HS-5 (cell line): ENCODE measurements at regions not wholly inside any gene's neighbourhood (a gene's known extent, or its start where the extent isn't known, plus 50 kb on each side); places are given as distances from the start of the nearest gene placed in this dataset.
A peak's percentile ranks its signal among the peaks of the same experiment; 100 is the strongest.

Experiments used
- DNase-seq: peaks from one replicate; pipeline ENCODE4 v3.0.0-alpha.2; 2012; ENCODE audit warnings: low read depth

DNA sequence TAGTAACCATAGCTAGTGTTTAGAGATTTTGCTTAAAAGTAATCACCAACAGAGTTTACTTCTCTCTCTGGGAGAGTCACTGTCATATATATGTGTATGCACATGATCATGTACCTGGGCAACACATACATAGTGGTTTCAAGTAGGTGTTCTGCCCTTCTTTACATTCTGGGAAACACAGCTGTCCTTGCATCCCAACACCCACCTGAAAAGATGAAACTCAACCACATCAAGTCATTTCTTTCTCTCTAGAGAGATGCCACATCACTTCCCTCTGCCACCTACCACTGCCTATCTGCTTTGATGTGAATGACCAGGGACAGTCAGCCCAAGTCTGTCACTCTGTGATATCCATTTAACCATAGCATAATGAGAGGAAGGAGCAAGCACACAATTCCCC, 155.8 kb upstream of the GADL1 start:
- no peak for DNase-seq

DNA sequence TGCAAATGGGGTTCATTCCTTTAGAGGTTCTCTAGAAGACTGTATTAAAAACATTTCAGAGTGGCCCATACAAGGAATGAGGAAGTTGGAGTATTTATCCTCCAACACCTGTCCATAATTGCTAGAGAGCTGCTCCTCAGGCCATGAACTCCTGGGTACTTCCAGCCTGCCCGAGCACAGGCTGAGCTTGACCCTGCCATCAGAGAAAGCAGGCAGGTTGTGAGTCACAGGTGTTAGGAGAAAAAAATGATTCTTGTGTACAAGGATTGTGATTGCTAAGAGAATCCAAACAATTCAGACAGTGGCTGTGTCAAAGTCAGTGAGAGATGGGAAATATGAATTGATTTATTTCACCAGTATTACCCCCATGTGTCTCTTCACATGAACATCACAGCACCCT, 156.8 kb upstream of the GADL1 start:
- no peak for DNase-seq

GRCh38 chr3:31053299-31053698, 158.8 kb upstream of the GADL1 start:
- DNase-seq: no peak

- DNase-seq: no peak
Observed at GRCh38 chr3:31054032-31054431, 159.6 kb upstream of the GADL1 start.

GRCh38 chr3:31055757-31056156, 161.3 kb upstream of the GADL1 start:
- no peak for DNase-seq

DNA sequence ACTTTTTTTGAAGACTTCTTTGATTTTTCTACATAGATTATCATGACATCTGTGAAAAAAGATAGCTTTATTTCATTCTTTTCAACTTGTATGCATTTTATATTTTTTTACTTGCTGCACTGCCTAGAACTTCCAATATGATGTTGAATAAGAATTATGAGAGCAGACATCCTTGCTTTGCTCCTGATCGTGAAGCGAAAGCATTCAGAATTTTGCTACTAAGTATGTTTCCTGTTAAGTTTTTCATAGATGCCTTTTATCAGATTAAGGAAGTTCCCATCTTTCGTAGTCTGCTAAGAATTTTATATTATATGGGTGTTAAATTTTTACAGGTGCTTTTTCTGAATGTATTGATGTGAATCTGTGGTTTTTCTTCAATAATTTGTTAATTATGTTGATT, 163.4 kb upstream of the GADL1 start:
- no peak for DNase-seq

DNA sequence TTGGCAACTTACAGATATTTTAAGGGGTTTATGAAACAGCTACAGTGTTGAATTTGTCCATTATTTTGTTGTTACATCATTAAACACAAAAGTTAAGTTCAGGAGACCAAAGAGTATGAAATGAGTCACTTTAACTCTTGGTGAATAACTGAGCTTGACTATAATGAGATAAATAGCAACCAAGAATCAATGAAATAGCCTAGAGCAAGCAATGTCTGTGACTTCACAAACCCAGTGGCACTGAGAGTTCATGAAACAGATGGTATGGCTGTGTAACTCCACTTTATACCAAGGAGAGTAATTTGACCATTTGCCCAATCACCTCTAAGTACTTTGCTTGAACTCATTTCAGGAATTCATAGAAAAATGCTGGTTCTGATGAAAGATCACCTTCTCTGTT, 169.6 kb upstream of the GADL1 start:
- no peak for DNase-seq

GRCh38 chr3:31065765-31066164, 171.3 kb upstream of the GADL1 start:
- DNase-seq: no peak

GRCh38 chr3:31067004-31067403, 172.5 kb upstream of the GADL1 start:
- peak; percentile 82 for DNase-seq

DNA sequence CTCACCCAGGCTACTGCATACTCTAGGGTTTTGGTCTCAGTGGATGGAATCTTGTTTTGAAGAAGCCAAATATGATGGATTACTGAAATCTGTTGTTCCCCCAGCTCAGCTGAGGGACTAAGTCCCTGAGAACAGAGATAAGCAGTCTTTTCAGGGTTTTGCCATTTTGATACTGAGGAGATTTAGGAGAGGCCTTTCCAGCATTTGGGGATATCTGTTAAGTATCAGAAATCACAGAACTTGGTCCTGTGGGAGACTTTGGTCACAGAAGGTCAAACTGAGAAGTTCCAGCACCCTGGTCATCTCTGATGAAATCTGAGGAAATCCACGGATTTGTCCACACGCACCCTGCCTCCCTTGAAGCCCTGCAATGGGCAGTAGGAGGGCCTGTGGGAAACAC, 181.0 kb upstream of the GADL1 start:
- DNase-seq: no peak

GRCh38 chr3:31075876-31076275, 181.4 kb upstream of the GADL1 start:
- DNase-seq: no peak

DNA sequence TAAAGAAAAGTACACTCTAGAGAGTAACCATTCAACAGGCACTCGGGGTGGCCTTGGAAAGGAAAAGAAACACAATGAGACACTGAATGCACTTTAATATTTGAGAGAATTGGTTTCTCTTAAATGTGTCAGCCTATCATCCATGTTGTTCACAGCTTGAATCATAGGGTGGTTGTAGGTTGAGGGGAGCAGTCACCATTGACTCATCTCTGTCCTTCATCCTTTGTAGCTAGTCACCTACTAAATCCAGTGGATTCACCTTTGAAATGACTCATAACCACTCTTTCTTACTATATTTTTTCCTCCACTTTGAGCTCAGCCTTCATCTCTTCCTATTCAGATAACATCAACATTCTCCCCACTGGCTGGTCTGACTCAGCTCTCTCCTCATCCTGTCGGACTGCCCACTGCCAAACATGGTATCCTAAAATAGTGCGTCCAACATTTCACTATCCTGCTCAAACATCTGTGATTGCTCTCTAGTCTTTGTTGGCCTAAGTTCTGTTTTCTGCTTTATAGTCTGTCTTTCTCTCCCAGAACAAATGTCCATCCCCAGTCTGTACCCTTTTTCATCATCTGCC, 182.7 kb upstream of the GADL1 start:
- peak; percentile 91 for DNase-seq

GRCh38 chr3:31077826-31078225, 183.4 kb upstream of the GADL1 start:
- DNase-seq: no peak

DNA sequence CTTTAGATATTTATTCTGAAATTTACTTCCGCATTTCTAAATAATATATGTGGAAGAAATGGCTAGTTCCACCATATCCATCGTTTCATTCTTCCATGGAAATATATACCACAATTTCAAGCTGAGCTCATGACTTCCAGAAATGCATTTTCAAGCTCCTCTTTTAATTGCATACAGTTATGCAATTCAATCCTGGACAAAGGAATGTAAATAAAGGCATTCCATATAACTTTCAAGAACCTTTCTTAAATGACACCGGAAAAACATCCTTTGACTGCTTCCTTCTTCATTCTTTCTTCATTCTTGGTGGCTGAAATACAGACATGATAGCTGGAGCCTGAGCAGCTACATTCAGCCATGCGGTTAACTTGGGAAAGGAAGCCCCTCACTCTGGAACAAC, 185.2 kb upstream of the GADL1 start:
- DNase-seq: no peak

DNA sequence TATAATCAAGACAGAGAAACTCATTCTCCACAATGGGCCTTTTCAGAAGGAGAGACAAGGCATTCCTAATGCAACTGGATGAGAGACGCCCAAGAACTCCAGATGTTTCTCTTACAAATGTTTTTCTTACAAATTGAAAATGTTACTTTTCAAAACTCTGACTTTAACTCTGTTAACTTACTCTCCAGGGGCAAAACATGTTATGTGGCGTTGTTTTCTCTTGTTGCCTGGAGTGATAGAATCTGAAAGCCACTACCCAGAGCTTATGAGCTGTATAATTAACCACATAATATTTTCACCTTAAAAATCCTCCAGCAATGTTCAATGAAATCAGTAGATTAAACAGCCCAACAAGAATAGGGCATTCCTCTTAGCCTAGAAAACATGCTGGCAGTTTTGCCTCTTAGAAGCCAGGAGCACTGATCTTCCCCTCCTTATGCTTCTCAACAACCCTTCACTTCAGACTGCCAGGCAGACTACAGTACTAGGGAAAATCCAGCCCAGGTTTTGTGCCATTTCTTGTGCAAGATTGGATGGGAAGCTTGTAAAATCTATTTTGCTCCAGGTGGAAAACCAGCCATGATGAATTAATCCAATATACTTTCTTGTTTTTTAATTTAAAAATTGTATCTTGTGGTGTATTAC, 186.7 kb upstream of the GADL1 start:
- no peak for DNase-seq

DNA sequence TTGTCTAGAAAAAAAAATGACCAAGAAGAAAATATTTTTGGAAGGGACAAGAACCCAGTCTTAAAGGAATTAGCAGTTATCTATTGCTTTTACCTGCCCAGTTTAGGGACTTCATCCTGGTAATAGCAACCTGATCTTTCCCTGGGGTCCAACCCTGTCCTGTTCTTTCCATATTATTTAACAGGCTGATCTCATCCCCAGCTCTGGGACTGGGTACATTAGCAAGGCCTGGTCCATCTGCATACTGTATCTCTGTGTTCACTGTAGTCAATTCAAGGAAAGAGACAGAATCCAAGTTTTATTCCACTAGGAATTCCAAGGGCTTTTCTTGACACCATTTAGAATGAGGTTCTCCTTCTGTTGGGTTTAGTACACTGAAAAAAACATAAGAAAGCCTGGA, 191.7 kb upstream of the GADL1 start:
- DNase-seq: no peak

GRCh38 chr3:31086698-31087097, 192.2 kb upstream of the GADL1 start:
- DNase-seq: no peak

- DNase-seq: no peak
Observed at GRCh38 chr3:31091748-31092147, 197.3 kb upstream of the GADL1 start.

GRCh38 chr3:31092748-31093589, 198.5 kb upstream of the GADL1 start:
- no peak for DNase-seq

DNA sequence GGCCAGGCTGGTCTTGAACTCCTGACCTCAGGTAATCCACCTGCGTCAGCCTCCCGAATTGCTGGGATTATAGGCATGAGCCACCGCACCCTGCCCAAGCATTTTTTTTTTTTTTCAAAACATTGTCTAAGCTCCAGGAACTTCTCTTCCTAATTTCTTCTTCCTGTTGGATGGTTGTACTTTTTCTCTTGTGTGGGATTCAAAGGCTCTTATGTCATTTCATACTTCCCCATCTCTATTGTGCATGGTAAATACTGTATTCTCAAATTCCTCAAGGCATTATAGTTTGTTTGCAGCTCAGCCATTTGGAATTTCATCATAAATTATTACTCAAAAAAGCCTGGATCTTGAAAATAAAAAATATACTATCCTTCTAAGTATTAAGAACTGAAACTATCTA, 199.1 kb upstream of the GADL1 start:
- no peak for DNase-seq

DNA sequence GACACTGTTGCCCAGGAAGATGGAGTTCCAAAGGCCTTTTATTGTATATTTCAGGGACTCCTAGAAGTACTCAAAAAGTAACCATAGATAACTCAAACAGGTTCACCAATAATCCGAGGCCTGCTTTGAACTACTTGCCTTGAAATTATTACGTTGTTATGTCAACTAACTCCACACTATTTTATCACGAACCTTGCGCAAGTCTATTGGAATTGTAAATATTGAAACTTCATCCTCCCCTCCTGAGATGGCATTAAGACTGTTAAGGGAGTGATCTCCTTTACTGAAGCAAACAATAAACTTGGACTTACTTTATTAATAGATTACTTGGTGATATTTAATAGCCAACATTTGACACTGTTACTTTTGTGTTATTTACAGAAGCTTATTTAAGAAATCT, 199.6 kb upstream of the GADL1 start:
- no peak for DNase-seq

- DNase-seq: no peak
Observed at GRCh38 chr3:31095255-31095654, 200.8 kb upstream of the GADL1 start.

- DNase-seq: no peak
Observed at GRCh38 chr3:31096661-31097395, 202.4 kb upstream of the GADL1 start.
